HL-60 (cell line): ENCODE measurements at regions not wholly inside any gene's neighbourhood (a gene's known extent, or its start where the extent isn't known, plus 50 kb on each side); places are given as distances from the start of the nearest gene placed in this dataset.

Source experiments
- DNase-seq, 2 experiments: peaks; one replicate each; pipeline ENCODE4 v3.0.0-alpha.2; 2010 to 2020; ENCODE audit warnings: low read depth in 1 of 2, low spot score in 1 of 2
- H3K27ac ChIP-seq: fragments of 250-450 bp; sonication (Bioruptor Pico); replicated peaks from 2 replicates; pipeline ENCODE4 v1.5.1; 2020; ENCODE audit warnings: mild to moderate bottlenecking, moderate library complexity
- H3K27me3 ChIP-seq: fragments of 250-450 bp; sonication (Bioruptor Pico); 2 replicates; pipeline ENCODE4 v1.5.1; 2021; ENCODE audit warnings: mild to moderate bottlenecking, moderate library complexity; ENCODE audit not compliant: insufficient read depth, poor library complexity, severe bottlenecking
- H3K4me3 ChIP-seq: replicated peaks from 2 replicates; pipeline ENCODE4 v1.5.1; 2011; ENCODE audit warnings: mild to moderate bottlenecking, control low read depth, low read length; ENCODE audit not compliant: insufficient read depth
- GABPA ChIP-seq: IDR thresholded peaks from 2 replicates; pipeline ENCODE4 v1.6.1; 2012; ENCODE audit warnings: low read depth
- POLR2AphosphoS5 ChIP-seq: IDR thresholded peaks from 2 replicates; pipeline ENCODE4 v1.6.1; 2012; ENCODE audit warnings: low read depth
- SPI1 ChIP-seq: IDR thresholded peaks from 2 replicates; pipeline ENCODE4 v1.6.1; 2012; ENCODE audit warnings: low read depth, mild to moderate bottlenecking, borderline replicate concordance
- TF ChIP-seq, protein P1 (sequence below): IDR thresholded peaks from one replicate; pipeline ENCODE4 v1.5.1; 2011; ENCODE audit warnings: low read length, control low read depth, inconsistent platforms; ENCODE audit not compliant: insufficient read depth
- TF ChIP-seq, protein P2 (sequence below): IDR thresholded peaks from 2 replicates; pipeline ENCODE4 v1.6.1; 2012; ENCODE audit warnings: low read depth; ENCODE audit not compliant: insufficient replicate concordance

GRCh38 chr6:115873901-115874300 is 186.8 kb downstream of the FRK start:
- no peak for TF ChIP-seq GABPA
- no peak for TF ChIP-seq POLR2AphosphoS5
- TF ChIP-seq, protein P1, sequence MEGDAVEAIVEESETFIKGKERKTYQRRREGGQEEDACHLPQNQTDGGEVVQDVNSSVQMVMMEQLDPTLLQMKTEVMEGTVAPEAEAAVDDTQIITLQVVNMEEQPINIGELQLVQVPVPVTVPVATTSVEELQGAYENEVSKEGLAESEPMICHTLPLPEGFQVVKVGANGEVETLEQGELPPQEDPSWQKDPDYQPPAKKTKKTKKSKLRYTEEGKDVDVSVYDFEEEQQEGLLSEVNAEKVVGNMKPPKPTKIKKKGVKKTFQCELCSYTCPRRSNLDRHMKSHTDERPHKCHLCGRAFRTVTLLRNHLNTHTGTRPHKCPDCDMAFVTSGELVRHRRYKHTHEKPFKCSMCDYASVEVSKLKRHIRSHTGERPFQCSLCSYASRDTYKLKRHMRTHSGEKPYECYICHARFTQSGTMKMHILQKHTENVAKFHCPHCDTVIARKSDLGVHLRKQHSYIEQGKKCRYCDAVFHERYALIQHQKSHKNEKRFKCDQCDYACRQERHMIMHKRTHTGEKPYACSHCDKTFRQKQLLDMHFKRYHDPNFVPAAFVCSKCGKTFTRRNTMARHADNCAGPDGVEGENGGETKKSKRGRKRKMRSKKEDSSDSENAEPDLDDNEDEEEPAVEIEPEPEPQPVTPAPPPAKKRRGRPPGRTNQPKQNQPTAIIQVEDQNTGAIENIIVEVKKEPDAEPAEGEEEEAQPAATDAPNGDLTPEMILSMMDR: no peak
- TF ChIP-seq, protein P2, sequence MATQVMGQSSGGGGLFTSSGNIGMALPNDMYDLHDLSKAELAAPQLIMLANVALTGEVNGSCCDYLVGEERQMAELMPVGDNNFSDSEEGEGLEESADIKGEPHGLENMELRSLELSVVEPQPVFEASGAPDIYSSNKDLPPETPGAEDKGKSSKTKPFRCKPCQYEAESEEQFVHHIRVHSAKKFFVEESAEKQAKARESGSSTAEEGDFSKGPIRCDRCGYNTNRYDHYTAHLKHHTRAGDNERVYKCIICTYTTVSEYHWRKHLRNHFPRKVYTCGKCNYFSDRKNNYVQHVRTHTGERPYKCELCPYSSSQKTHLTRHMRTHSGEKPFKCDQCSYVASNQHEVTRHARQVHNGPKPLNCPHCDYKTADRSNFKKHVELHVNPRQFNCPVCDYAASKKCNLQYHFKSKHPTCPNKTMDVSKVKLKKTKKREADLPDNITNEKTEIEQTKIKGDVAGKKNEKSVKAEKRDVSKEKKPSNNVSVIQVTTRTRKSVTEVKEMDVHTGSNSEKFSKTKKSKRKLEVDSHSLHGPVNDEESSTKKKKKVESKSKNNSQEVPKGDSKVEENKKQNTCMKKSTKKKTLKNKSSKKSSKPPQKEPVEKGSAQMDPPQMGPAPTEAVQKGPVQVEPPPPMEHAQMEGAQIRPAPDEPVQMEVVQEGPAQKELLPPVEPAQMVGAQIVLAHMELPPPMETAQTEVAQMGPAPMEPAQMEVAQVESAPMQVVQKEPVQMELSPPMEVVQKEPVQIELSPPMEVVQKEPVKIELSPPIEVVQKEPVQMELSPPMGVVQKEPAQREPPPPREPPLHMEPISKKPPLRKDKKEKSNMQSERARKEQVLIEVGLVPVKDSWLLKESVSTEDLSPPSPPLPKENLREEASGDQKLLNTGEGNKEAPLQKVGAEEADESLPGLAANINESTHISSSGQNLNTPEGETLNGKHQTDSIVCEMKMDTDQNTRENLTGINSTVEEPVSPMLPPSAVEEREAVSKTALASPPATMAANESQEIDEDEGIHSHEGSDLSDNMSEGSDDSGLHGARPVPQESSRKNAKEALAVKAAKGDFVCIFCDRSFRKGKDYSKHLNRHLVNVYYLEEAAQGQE: no peak
- no peak for TF ChIP-seq SPI1

DNA sequence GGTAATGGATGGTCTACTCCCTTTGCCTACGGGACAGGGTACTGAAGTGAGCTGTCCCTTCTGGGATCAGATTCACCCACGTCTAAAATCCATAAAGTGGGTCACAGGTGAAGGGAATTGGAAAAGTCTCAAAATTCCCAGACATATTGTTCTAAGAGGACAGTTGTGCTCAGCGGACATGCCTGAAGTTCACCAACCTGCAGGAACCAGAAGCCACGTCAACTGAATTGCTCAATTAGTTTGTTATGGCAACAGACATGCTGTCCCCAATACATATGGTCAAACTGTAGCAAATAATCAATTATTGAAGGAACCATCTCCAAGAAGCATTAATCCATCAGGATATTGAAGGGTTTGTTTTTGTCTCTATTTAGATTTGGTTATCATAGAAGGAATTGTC is 190.2 kb downstream of the FRK start:
- Histone ChIP-seq H3K27ac (no peak overlapping the region), H3K4me3 (no peak overlapping the region), H3K27me3 (no peaks in the 10 kb centered on the region)
- TF ChIP-seq, protein P1: no peak
- TF ChIP-seq GABPA: no peak
- no peak for TF ChIP-seq SPI1
- TF ChIP-seq POLR2AphosphoS5: no peak
- TF ChIP-seq, protein P2: no peak
- DNase-seq: no peak

More at GRCh38 chr6:115873901-115874300, 186.8 kb downstream of the FRK start:
- H3K27me3 ChIP-seq: no peaks in the 10 kb centered on the region
- no peak overlapping the region for H3K27ac ChIP-seq
- no peak overlapping the region for H3K4me3 ChIP-seq
- no peak for DNase-seq

- DNase-seq: no peak
Observed at GRCh38 chr6:115865914-115866313, 194.8 kb downstream of the FRK start.

More at GRCh38 chr6:115865914-115866313, 194.8 kb downstream of the FRK start:
- Histone ChIP-seq H3K27ac (no peak overlapping the region), H3K4me3 (no peak overlapping the region), H3K27me3 (no peaks in the 10 kb centered on the region)
- TF ChIP-seq, protein P1: no peak
- TF ChIP-seq GABPA (no peak), SPI1 (no peak), POLR2AphosphoS5 (no peak)
- TF ChIP-seq, protein P2: no peak
